GM18861 (cell line): ENCODE measurements at regions not wholly inside any gene's neighbourhood (a gene's known extent, or its start where the extent isn't known, plus 50 kb on each side); places are given as distances from the start of the nearest gene placed in this dataset.
"Not testable (repeated sequence)": the region's sequence is repeated elsewhere in the genome, so short reads cannot be mapped to it uniquely, and the experiment has no call there.

Experiments
- ATAC-seq: cut with Tn5 transposase; IDR thresholded peaks from one replicate; pipeline ENCODE4 v1.9.1; 2021; ENCODE audit not compliant: unreplicated experiment

- not testable (repeated sequence) for ATAC-seq
Measured at GRCh38 chr6:57860481-57861315, 543.3 kb downstream of the PRIM2 start.

- not testable (repeated sequence) for ATAC-seq
Measured at GRCh38 chr6:57870083-57870482, 552.7 kb downstream of the PRIM2 start.

- not testable (repeated sequence) for ATAC-seq
Measured at GRCh38 chr6:57873424-57873823, 556.0 kb downstream of the PRIM2 start.

GRCh38 chr6:57876659-57877058 lies 559.2 kb downstream of the PRIM2 start:
- ATAC-seq: not testable (repeated sequence)

- ATAC-seq: not testable (repeated sequence)
Measured at GRCh38 chr6:57877729-57878128, 560.3 kb downstream of the PRIM2 start.

- not testable (repeated sequence) for ATAC-seq
Measured at GRCh38 chr6:57878792-57879191, 561.4 kb downstream of the PRIM2 start.

GRCh38 chr6:57898850-57899249 lies 581.4 kb downstream of the PRIM2 start:
- ATAC-seq: peak; percentile 75

- not testable (repeated sequence) for ATAC-seq
Measured at GRCh38 chr6:57900687-57901399, 583.4 kb downstream of the PRIM2 start.

GRCh38 chr6:57901445-57901844 lies 584.0 kb downstream of the PRIM2 start:
- not testable (repeated sequence) for ATAC-seq

DNA sequence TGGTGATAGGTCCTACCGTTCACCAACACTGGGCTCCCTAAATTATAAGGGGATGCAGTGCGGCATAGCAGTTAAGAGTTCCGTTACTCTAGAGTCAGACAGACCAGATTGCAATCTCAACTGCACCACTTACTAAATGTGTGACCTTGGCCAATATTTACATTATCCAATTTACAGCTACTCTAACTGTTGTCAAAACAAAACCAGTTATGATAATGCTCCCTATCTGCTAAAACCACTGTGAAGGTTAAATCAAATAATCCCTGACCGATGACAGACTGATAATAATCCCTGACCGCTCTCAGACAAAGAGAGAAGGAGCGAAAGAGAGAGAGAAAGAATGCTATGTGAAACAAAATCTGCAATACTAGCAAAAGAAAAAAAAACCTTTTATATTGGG lies 586.9 kb downstream of the PRIM2 start:
- ATAC-seq: not testable (repeated sequence)

GRCh38 chr6:57915300-57915699 lies 597.9 kb downstream of the PRIM2 start:
- ATAC-seq: not testable (repeated sequence)

DNA sequence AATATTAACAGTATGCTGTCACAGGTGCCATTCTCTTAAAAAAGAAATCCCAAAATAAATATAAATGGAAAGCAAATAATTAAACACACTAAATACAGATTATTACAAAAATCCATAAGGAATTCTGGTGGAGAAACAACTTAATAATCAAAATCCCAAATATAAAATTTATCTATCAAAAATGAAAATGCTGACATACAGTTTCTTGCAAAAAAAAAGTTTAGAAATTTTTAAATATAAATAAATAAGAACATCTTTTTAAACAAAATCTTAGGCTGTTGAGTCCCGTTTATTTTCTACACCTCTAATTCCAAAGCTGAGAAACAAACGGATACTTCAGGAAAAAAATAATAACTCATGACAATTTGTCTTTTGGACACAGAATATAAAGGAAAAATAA lies 625.5 kb downstream of the PRIM2 start:
- ATAC-seq: not testable (repeated sequence)

- not testable (repeated sequence) for ATAC-seq
Measured at GRCh38 chr6:57946084-57946768, 628.8 kb downstream of the PRIM2 start.

DNA sequence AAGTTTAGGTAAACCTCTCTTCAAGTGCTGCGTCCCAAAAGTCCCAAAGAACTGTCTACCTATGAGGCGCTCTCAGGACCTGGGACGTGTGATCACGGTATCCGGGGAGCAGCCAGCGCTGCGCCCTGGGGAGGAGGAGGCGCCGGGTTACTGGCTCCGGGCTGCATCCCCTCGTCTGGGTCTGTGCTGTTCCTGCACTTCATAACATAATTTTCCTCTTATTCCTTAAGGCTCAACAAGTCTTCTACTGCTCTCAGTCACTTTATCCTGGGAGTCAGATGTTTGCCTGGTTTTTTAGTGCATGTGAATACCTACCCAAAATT lies 629.3 kb downstream of the PRIM2 start:
- ATAC-seq: not testable (repeated sequence)

GRCh38 chr6:57948481-57948880 lies 631.1 kb downstream of the PRIM2 start:
- not testable (repeated sequence) for ATAC-seq

DNA sequence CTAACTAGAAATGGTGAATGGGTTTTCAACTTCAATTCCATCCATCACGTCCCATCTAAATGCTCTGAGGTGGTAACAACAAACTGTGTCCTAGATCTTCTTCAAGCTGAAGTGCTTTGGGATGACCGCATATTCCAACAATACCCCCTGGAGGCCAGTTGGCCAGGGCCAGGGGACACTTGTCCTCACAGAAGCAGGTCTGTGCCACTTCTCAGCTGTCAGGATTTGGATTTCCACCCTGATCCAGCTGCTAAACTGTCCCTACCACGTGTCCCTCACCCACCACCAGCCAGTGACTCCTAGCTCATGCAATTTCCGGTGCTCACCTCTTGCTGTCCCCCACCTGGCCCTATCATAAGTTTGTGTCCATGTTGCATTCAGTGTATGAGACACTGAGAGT lies 633.0 kb downstream of the PRIM2 start:
- ATAC-seq: not testable (repeated sequence)

- not testable (repeated sequence) for ATAC-seq
Measured at GRCh38 chr6:57966757-57967156, 649.3 kb downstream of the PRIM2 start.

- not testable (repeated sequence) for ATAC-seq
Measured at GRCh38 chr6:57971956-57972355, 654.5 kb downstream of the PRIM2 start.

GRCh38 chr6:57974653-57975052 lies 657.2 kb downstream of the PRIM2 start:
- ATAC-seq: no peak

DNA sequence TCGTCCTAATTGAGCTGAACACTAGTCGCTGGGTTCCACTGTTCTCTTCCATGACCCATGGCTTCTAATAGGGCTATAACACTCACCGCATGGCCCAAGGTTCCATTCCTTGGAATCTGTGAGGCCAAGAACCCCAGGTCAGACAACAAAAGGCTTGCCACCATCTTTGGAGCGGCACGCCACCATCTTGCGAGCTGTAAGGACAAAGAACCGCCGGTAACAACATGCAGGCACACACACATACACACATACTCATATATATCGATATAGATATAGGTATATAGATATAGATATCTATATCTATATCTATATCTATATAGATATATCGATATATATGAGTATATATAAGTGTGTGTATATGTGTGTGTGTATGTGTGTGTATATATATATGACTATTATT lies 657.7 kb downstream of the PRIM2 start:
- not testable (repeated sequence) for ATAC-seq

DNA sequence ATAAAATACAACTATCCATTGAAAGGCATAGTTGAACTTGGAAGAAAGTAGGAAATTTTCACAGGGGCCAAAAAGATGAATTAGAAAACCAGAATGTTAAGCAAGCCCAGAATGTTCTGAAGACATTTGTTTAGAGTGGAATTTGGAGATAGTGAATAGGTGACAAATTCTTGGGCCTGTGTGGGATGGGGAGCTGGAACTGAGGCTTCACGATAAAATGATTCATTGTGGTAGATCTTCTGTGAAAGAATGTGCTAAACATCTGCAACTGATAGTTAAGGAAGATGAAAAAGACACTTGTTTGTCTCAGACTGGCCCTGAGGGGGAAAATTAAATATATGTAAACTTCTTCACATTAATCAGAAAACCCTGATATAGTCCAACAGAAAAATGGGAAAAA lies 658.9 kb downstream of the PRIM2 start:
- not testable (repeated sequence) for ATAC-seq

DNA sequence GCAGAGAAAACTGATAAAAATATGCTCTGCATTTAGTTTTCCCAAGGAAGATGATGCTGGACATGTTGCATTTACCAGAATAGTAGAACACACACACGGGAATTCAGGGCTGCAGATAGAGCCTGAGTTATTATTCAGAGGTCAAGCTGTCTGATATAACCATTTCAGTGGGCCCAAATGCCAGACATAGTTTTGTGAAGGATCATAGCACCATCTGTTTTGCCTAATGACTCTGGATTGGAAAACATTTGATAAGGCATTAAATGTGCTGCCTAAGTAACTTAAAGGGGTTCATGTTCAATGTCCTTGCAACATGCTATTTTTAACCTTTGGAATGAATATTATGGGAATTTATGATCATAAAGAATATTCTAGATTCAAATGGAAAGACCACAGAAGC lies 666.2 kb downstream of the PRIM2 start:
- not testable (repeated sequence) for ATAC-seq
